WTC11 (cell line): ENCODE measurements at regions not wholly inside any gene's neighbourhood (a gene's known extent, or its start where the extent isn't known, plus 50 kb on each side); places are given as distances from the start of the nearest gene placed in this dataset.
"Not testable (repeated sequence)": the region's sequence is repeated elsewhere in the genome, so short reads cannot be mapped to it uniquely, and the experiment has no call there.

Experiments
- ATAC-seq: fragments of 200-7000 bp; cut with Tn5 transposase; 2 replicates; pipeline ENCODE4 v1.10.0; 2021; ENCODE audit warnings: mild to moderate bottlenecking, moderate library complexity
- CTCF ChIA-PET: fragments of 300-600 bp; sonication (Branson Sonifier 250); formaldehyde crosslinking; loops from one replicate; lab custom pipeline; 2021; ENCODE audit warnings: antibody characterized with exemption; lab: Charles Lee
- POLR2A ChIA-PET: fragments of 350-600 bp; sonication (Branson Sonifier 250); formaldehyde crosslinking; loops from one replicate; lab custom pipeline; 2021; ENCODE audit warnings: antibody characterized with exemption; lab: Charles Lee
- DNase-seq: peaks from one replicate; pipeline ENCODE4 v3.0.0; 2021; ENCODE audit warnings: low spot score
- H3K27ac Mint-ChIP-seq: 2 replicates; pipeline ENCODE4 v1.8.0; 2021; ENCODE audit warnings: mixed read lengths
- H3K27me3 Mint-ChIP-seq: 2 replicates; pipeline ENCODE4 v1.8.0; 2021; ENCODE audit warnings: low read depth, mild to moderate bottlenecking, moderate library complexity, mixed read lengths
- H3K36me3 Mint-ChIP-seq: 2 replicates; pipeline ENCODE4 v1.8.0; 2021; ENCODE audit warnings: mixed read lengths
- H3K4me1 Mint-ChIP-seq: 2 replicates; pipeline ENCODE4 v1.8.0; 2022; ENCODE audit warnings: mixed read lengths
- H3K4me3 Mint-ChIP-seq: 2 replicates; pipeline ENCODE4 v1.8.0; 2021; ENCODE audit warnings: mild to moderate bottlenecking, moderate library complexity, mixed read lengths
- H3K9me3 Mint-ChIP-seq: 2 replicates; pipeline ENCODE4 v1.8.0; 2021; ENCODE audit warnings: mixed read lengths
- E2F4 ChIP-seq: sonication (generic); formaldehyde crosslinking; IDR thresholded peaks from 2 replicates; pipeline ENCODE4 v1.8.1; 2022; ENCODE audit warnings: low read depth, mild to moderate bottlenecking, moderate library complexity, missing genetic modification reagents, borderline replicate concordance
- HMGA2 ChIP-seq: fragments of 250-450 bp; sonication (Bioruptor Pico); IDR thresholded peaks from 2 replicates; pipeline ENCODE4 v1.4.0; 2021; ENCODE audit warnings: mild to moderate bottlenecking, moderate library complexity
- IRF2 ChIP-seq: sonication (generic); formaldehyde crosslinking; IDR thresholded peaks from 2 replicates; pipeline ENCODE4 v1.8.0; 2022; ENCODE audit warnings: low read depth, missing genetic modification reagents, borderline replicate concordance
- JUN ChIP-seq: sonication (generic); formaldehyde crosslinking; IDR thresholded peaks from 2 replicates; pipeline ENCODE4 v1.8.0; 2023; ENCODE audit warnings: mild to moderate bottlenecking, missing genetic modification reagents
- KAT7 ChIP-seq: sonication (generic); formaldehyde crosslinking; IDR thresholded peaks from 2 replicates; pipeline ENCODE4 v1.8.1; 2023; ENCODE audit warnings: missing genetic modification reagents, mild to moderate bottlenecking, borderline replicate concordance
- MAX ChIP-seq: sonication (generic); formaldehyde crosslinking; IDR thresholded peaks from 2 replicates; pipeline ENCODE4 v1.8.0; 2022; ENCODE audit warnings: mild to moderate bottlenecking, missing genetic modification reagents
- MXD4 ChIP-seq: fragments of 250-450 bp; sonication (Bioruptor Pico); IDR thresholded peaks from 2 replicates; pipeline ENCODE4 v1.8.0; 2021; ENCODE audit warnings: mild to moderate bottlenecking, moderate library complexity, borderline replicate concordance
- NFATC4 ChIP-seq: fragments of 250-450 bp; sonication (Bioruptor Pico); IDR thresholded peaks from 2 replicates; pipeline ENCODE4 v1.9.0; 2021; ENCODE audit warnings: mild to moderate bottlenecking
- NFE2L1 ChIP-seq: sonication (generic); formaldehyde crosslinking; IDR thresholded peaks from 2 replicates; pipeline ENCODE4 v1.8.1; 2023; ENCODE audit warnings: missing genetic modification reagents
- PREB ChIP-seq: sonication (generic); formaldehyde crosslinking; IDR thresholded peaks from 2 replicates; pipeline ENCODE4 v1.8.1; 2022; ENCODE audit warnings: mild to moderate bottlenecking, missing genetic modification reagents, moderate library complexity, borderline replicate concordance
- SP1 ChIP-seq: sonication (generic); formaldehyde crosslinking; conservative IDR thresholded peaks from 2 replicates; pipeline ENCODE4 v1.8.1; 2022; ENCODE audit warnings: missing genetic modification reagents
- STAT6 ChIP-seq: sonication (generic); formaldehyde crosslinking; conservative IDR thresholded peaks from 2 replicates; pipeline ENCODE4 v1.8.1; 2023; ENCODE audit warnings: mild to moderate bottlenecking, low read depth, missing genetic modification reagents, moderate library complexity
- TCF7 ChIP-seq: sonication (generic); formaldehyde crosslinking; IDR thresholded peaks from 2 replicates; pipeline ENCODE4 v1.8.0; 2022; ENCODE audit warnings: mild to moderate bottlenecking, low read depth, missing genetic modification reagents, moderate library complexity
- TP53 ChIP-seq: sonication (generic); formaldehyde crosslinking; IDR thresholded peaks from 2 replicates; pipeline ENCODE4 v1.8.1; 2023; ENCODE audit warnings: mild to moderate bottlenecking, missing genetic modification reagents
- USF2 ChIP-seq: sonication (generic); formaldehyde crosslinking; IDR thresholded peaks from 2 replicates; pipeline ENCODE4 v1.8.1; 2023; ENCODE audit warnings: mild to moderate bottlenecking, missing genetic modification reagents, moderate library complexity
- ZBTB21 ChIP-seq: sonication (generic); formaldehyde crosslinking; IDR thresholded peaks from 2 replicates; pipeline ENCODE4 v1.8.1; 2023; ENCODE audit warnings: mild to moderate bottlenecking, missing genetic modification reagents, borderline replicate concordance
- ZNF121 ChIP-seq: sonication (generic); formaldehyde crosslinking; IDR thresholded peaks from 2 replicates; pipeline ENCODE4 v1.8.0; 2023; ENCODE audit warnings: missing genetic modification reagents
- ZNF219 ChIP-seq: sonication (generic); formaldehyde crosslinking; IDR thresholded peaks from 2 replicates; pipeline ENCODE4 v1.8.0; 2023; ENCODE audit warnings: missing genetic modification reagents, mild to moderate bottlenecking, borderline replicate concordance
- ZNF232 ChIP-seq: sonication (generic); formaldehyde crosslinking; IDR thresholded peaks from 2 replicates; pipeline ENCODE4 v1.8.0; 2022; ENCODE audit warnings: mild to moderate bottlenecking, missing genetic modification reagents
- ZNF263 ChIP-seq: sonication (generic); formaldehyde crosslinking; IDR thresholded peaks from 2 replicates; pipeline ENCODE4 v1.8.1; 2022; ENCODE audit warnings: low read depth, mild to moderate bottlenecking, moderate library complexity, missing genetic modification reagents
- ZNF317 ChIP-seq: sonication (generic); formaldehyde crosslinking; IDR thresholded peaks from 2 replicates; pipeline ENCODE4 v1.8.1; 2023; ENCODE audit warnings: low read depth, mild to moderate bottlenecking, moderate library complexity, missing genetic modification reagents, borderline replicate concordance
- ZNF396 ChIP-seq: fragments of 250-450 bp; sonication (Bioruptor Pico); IDR thresholded peaks from 2 replicates; pipeline ENCODE4 v1.8.0; 2021; ENCODE audit warnings: mild to moderate bottlenecking, moderate library complexity, borderline replicate concordance
- ZNF416 ChIP-seq: fragments of 250-450 bp; sonication (Bioruptor Pico); IDR thresholded peaks from 2 replicates; pipeline ENCODE4 v1.9.0; 2021; ENCODE audit warnings: mild to moderate bottlenecking, inconsistent platforms
- ZNF425 ChIP-seq: fragments of 250-450 bp; sonication (Bioruptor Pico); conservative IDR thresholded peaks from 2 replicates; pipeline ENCODE4 v1.9.0; 2021; ENCODE audit warnings: mild to moderate bottlenecking

GRCh38 chr12:13905794-13906193 lies 75.6 kb downstream of the GRIN2B start (continued):
- no peak for TF ChIP-seq STAT6 (CRISPR knock-in tag)
- TF ChIP-seq KAT7 (CRISPR knock-in tag), result no peak

GRCh38 chr12:13900718-13901117 lies 80.7 kb downstream of the GRIN2B start:
- Mint-ChIP-seq H3K4me1 (peaks cover 5% of the 10 kb centered on the region), H3K4me3 (no peak overlapping the region)
- ATAC-seq, result no peak

GRCh38 chr12:13898387-13898786 lies 83.0 kb downstream of the GRIN2B start:
- H3K9me3 Mint-ChIP-seq, H3K36me3 Mint-ChIP-seq, DNase-seq, POLR2A ChIA-PET, H3K27ac Mint-ChIP-seq, CTCF ChIA-PET, H3K4me3 Mint-ChIP-seq, H3K27me3 Mint-ChIP-seq, ATAC-seq: not testable (repeated sequence)
- H3K4me1 Mint-ChIP-seq, result peaks cover 15% of the 10 kb centered on the region

More at GRCh38 chr12:13900718-13901117, 80.7 kb downstream of the GRIN2B start:
- TF ChIP-seq NFATC4 (CRISPR knock-in tag) (no peak), ZNF219 (CRISPR knock-in tag) (no peak), NFE2L1 (CRISPR knock-in tag) (no peak), MXD4 (CRISPR knock-in tag) (no peak), USF2 (no peak), HMGA2 (no peak), SP1 (CRISPR knock-in tag) (no peak), E2F4 (no peak), ZNF416 (CRISPR knock-in tag) (no peak), IRF2 (CRISPR knock-in tag) (no peak), ZNF317 (CRISPR knock-in tag) (no peak), ZNF425 (CRISPR knock-in tag) (no peak)
- POLR2A ChIA-PET, result no interaction called here
- DNase-seq, result no peak
- Mint-ChIP-seq H3K9me3 (peaks cover 9% of the 10 kb centered on the region), H3K27me3 (no peaks in the 10 kb centered on the region), H3K27ac (no peak overlapping the region), H3K36me3 (peaks cover 8% of the 10 kb centered on the region)
- CTCF ChIA-PET, result no interaction called here

GRCh38 chr12:13897811-13898210 lies 83.6 kb downstream of the GRIN2B start:
- H3K9me3 Mint-ChIP-seq, result no peaks in the 10 kb centered on the region
- TF ChIP-seq ZBTB21 (CRISPR knock-in tag), result no peak
- no peak for TF ChIP-seq TCF7 (CRISPR knock-in tag)
- no peak for TF ChIP-seq MAX (CRISPR knock-in tag)
- no peak for TF ChIP-seq ZNF121 (CRISPR knock-in tag)
- no peak for TF ChIP-seq IRF2 (CRISPR knock-in tag)
- no peak for TF ChIP-seq ZNF232
- TF ChIP-seq PREB (CRISPR knock-in tag), result no peak
- no peak for TF ChIP-seq HMGA2
- no peak for TF ChIP-seq ZNF263 (CRISPR knock-in tag)
- no peak for TF ChIP-seq TP53
- TF ChIP-seq ZNF396, result no peak
- TF ChIP-seq JUN, result no peak
- TF ChIP-seq, all 79 proteins: peak for 0
- ATAC-seq, result no peak
- Mint-ChIP-seq H3K4me3 (no peak overlapping the region), H3K36me3 (no peaks in the 10 kb centered on the region), H3K27me3 (no peaks in the 10 kb centered on the region), H3K27ac (no peak overlapping the region), H3K4me1 (peaks cover 15% of the 10 kb centered on the region)
- ChIA-PET POLR2A (no interaction called here), CTCF (interaction anchor here (1.4 kb wide), 1 partner anchor 8 kb away, joined by 6 read pairs; no protein-coding TSS in a partner anchor)
- no peak for DNase-seq
